ENCODE measurements at regions not wholly inside any gene's neighbourhood (a gene's known extent, or its start where the extent isn't known, plus 50 kb on each side); places are given as distances from the start of the nearest gene placed in this dataset.

GRCh38 chr4:63430105-63430504 lies 979.1 kb downstream of the TECRL start:
- no peak for TF ChIP-seq CTCF (IDR thresholded peaks at IDR 0.05)
- TF ChIP-seq POLR2A (IDR thresholded peaks at IDR 0.05) = no peak

Measured in testis (tissue), 2 donors.